Breast epithelium (tissue), 4 donors: ENCODE measurements at regions not wholly inside any gene's neighbourhood (a gene's known extent, or its start where the extent isn't known, plus 50 kb on each side); places are given as distances from the start of the nearest gene placed in this dataset.
"Not testable (repeated sequence)": the region's sequence is repeated elsewhere in the genome, so short reads cannot be mapped to it uniquely, and the experiment has no call there.

Experiments used
- DNase-seq, 2 donors: peaks; one replicate each; pipeline ENCODE4 v3.0.0-alpha.2; 2019; ENCODE audit warnings: low spot score in 2 of 2
- H3K27ac ChIP-seq, 2 donors: fragments of 200-600 bp; sonication (generic) in 1 of 2; one replicate each; pipeline ENCODE4 v1.5.1; 2016 to 2019; ENCODE audit warnings: mild to moderate bottlenecking in 1 of 2
- H3K27me3 ChIP-seq, 2 donors: fragments of 200-600 bp; sonication (generic) in 1 of 2; one replicate each; pipeline versions ENCODE4 v1.5.1 to v1.6.0; 2017 to 2019; ENCODE audit warnings: control low read depth in 1 of 2, mild to moderate bottlenecking in 1 of 2
- H3K36me3 ChIP-seq: fragments of 200-600 bp; one replicate; pipeline ENCODE4 v1.5.1; 2019
- H3K4me1 ChIP-seq, 2 donors: fragments of 200-600 bp; sonication (generic); one replicate each; pipeline ENCODE4 v1.5.1; 2016 to 2019; ENCODE audit warnings: control low read depth in 1 of 2
- H3K4me3 ChIP-seq, 3 donors: fragments of 200-600 bp; sonication (generic); 1 replicate in 2 of 3; 2 replicates in 1 of 3; pipeline ENCODE4 v1.5.1; 2016 to 2019; ENCODE audit warnings: mild to moderate bottlenecking in 3 of 3, moderate library complexity in 2 of 3
- H3K9me3 ChIP-seq, 2 donors: fragments of 200-600 bp; sonication (generic) in 1 of 2; one replicate each; pipeline ENCODE4 v1.5.1; 2016 to 2019; ENCODE audit warnings: control low read depth in 1 of 2
- POLR2A ChIP-seq: fragments of 450-650 bp; IDR thresholded peaks from one replicate; pipeline ENCODE4 v1.6.1; 2016; ENCODE audit warnings: antibody characterized with exemption, mild to moderate bottlenecking, moderate library complexity
- POLR2AphosphoS5 ChIP-seq, 3 donors: sonication (generic); formaldehyde crosslinking; IDR thresholded peaks; one replicate each; pipeline ENCODE4 v1.6.1; 2017; ENCODE audit warnings: antibody characterized with exemption in 3 of 3
- intact Hi-C: fragments of 100-400 bp; cut with DNase I; formaldehyde crosslinking; loops from one replicate; pipeline ENCODE4 v1.15.1; 2023; ENCODE audit warnings: low total_unique reads
- TF ChIP-seq, protein P1 (sequence below), 3 donors: fragments of 450-650 bp; IDR thresholded peaks; one replicate each; pipeline ENCODE4 v1.5.1; 2016 to 2017; ENCODE audit warnings: antibody characterized with exemption in 3 of 3, mild to moderate bottlenecking in 3 of 3, moderate library complexity in 3 of 3

DNA sequence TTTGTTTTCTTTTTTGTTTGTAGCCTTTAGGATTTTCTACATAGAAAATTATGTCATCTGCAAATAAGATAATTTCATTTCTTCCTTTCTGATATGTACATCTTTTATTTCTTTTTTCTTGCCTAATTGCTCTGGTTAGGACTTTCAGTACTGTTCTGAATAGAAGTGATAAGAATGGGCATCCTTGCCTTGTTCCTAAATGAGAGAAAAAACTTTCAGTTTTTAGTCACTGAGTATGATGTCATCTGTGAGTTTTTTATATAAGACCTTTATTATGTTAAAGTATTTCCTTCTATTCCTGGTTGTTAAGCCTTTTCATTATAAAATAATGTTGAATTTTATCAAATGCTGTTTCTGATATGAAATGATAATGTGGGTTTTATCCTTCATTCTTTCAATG, 76.0 kb upstream of the SLC35F3 start:
- Histone ChIP-seq H3K36me3 (no peaks in the 10 kb centered on the region), H3K9me3 (peaks cover 0 to 28% of the 10 kb centered on the region in 2 donors), H3K27me3 (no peaks in the 10 kb centered on the region), H3K27ac (no peak overlapping the region), H3K4me3 (no peak overlapping the region), H3K4me1 (no peaks in the 10 kb centered on the region)
- no peak for TF ChIP-seq POLR2A
- no peak for TF ChIP-seq POLR2AphosphoS5 (IDR thresholded peaks at IDR 0.05)
- TF ChIP-seq, protein P1, sequence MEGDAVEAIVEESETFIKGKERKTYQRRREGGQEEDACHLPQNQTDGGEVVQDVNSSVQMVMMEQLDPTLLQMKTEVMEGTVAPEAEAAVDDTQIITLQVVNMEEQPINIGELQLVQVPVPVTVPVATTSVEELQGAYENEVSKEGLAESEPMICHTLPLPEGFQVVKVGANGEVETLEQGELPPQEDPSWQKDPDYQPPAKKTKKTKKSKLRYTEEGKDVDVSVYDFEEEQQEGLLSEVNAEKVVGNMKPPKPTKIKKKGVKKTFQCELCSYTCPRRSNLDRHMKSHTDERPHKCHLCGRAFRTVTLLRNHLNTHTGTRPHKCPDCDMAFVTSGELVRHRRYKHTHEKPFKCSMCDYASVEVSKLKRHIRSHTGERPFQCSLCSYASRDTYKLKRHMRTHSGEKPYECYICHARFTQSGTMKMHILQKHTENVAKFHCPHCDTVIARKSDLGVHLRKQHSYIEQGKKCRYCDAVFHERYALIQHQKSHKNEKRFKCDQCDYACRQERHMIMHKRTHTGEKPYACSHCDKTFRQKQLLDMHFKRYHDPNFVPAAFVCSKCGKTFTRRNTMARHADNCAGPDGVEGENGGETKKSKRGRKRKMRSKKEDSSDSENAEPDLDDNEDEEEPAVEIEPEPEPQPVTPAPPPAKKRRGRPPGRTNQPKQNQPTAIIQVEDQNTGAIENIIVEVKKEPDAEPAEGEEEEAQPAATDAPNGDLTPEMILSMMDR (IDR thresholded peaks at IDR 0.05) = no peak
- no peak for DNase-seq
- intact Hi-C loops = no loop called here

DNA sequence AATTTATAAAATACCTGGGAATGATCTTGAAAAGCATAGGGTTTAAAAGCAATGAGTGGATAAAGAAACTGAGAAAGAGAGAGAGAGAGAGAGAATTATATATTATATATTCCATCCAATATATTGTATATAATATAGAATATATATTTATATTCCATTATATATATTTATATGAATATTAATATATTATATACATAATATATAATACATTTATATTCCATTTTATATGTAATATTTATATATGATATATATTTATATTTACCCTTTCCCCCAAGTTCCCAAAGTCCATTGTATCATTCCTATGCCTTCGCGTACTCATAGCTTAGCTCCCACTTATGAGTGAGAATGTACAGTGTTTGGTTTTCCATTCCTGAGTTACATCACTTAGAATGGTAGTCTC, 69.9 kb upstream of the SLC35F3 start:
- Histone ChIP-seq H3K27me3 (no peaks in the 10 kb centered on the region), H3K9me3 (peaks cover 0 to 21% of the 10 kb centered on the region in 2 donors), H3K4me1 (no peaks in the 10 kb centered on the region), H3K36me3 (no peaks in the 10 kb centered on the region), H3K27ac (no peak overlapping the region), H3K4me3 (no peak overlapping the region)
- DNase-seq = no peak
- TF ChIP-seq, protein P1 (IDR thresholded peaks at IDR 0.05) = no peak
- TF ChIP-seq POLR2AphosphoS5 (IDR thresholded peaks at IDR 0.05) (no peak), POLR2A (no peak)
- intact Hi-C loops = no loop called here

DNA sequence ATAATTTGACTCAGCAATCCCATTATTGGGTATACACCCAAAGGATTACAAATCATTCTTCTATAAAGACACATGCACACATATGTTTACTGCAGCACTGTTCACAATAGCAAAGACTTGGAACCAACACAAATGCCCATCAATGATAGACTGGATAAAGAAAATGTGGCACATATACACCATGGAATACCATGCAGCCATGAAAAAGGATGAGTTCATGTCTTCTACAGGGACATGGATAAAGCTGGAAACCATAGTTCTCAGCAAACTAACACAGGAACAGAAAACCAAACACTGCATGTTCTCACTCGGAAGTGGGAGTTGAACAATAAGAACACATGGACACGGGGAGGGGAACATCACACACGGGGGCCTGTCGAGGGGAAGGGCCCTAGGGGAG, 66.3 kb upstream of the SLC35F3 start:
- H3K9me3 ChIP-seq, H3K27ac ChIP-seq, H3K36me3 ChIP-seq, H3K27me3 ChIP-seq, H3K4me1 ChIP-seq, DNase-seq, H3K4me3 ChIP-seq, intact Hi-C loops: not testable (repeated sequence)

DNA sequence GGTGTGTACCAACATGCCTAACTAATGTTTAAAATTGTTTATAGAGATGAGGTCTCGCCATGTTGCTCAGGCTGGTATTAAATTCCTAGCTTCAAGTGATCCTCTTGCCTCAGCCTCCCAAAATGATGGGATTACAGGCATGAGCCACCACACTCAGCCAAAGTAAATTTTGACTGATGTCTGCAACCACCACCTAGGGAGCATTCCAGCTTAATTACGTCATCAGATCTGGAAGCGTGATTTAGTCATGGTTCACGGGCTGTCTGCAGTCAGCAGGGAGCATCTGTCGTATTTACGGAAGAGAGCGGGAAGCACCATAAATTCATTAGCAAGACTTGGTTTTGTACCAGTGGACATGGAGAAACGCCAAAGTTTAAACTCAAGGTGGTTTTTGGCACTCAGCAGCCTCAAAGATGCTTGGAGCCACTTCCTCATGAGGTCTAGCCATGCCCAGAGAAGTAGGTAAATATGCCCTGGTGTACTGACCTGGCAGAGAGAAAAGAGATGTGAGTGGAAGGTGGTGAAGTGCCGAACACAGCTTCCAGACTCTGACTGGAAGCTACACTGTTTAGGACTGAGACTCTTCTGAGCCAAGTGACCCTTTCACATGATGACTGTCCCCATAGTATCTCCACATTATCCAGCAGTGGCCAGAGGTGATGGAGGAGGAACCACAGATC, 60.8 kb upstream of the SLC35F3 start:
- no peaks in the 10 kb centered on the region for H3K27me3 ChIP-seq
- no peak for DNase-seq
- no peak overlapping the region for H3K27ac ChIP-seq
- no peaks in the 10 kb centered on the region for H3K36me3 ChIP-seq
- TF ChIP-seq, protein P1 (IDR thresholded peaks at IDR 0.05) = no peak
- TF ChIP-seq POLR2AphosphoS5 (IDR thresholded peaks at IDR 0.05) = no peak
- no peak for TF ChIP-seq POLR2A
- intact Hi-C loops = no loop called here
- H3K4me3 ChIP-seq = no peak overlapping the region
- H3K4me1 ChIP-seq = no peaks in the 10 kb centered on the region
- H3K9me3 ChIP-seq = no peaks in the 10 kb centered on the region

DNA sequence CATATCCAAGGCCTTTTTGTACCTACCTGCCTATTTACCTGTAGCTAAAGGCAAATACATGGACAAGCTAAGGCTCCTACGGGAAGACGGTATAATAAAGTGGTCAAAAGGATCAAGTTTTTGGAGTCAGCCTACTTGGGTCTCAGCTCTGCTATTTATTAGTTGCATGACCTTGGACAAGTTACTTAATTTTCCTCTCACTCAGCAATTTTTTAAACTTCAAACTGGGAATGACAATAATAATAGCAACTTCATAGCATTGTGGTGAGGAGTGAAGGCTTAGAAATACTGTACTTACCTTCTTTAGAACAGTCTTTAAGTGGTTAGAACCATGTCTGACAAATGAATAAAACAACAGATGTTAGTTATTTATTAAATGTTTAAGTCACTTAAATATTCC, 60.2 kb upstream of the SLC35F3 start:
- H3K27me3 ChIP-seq = no peaks in the 10 kb centered on the region
- no peaks in the 10 kb centered on the region for H3K9me3 ChIP-seq
- no peak for DNase-seq
- no peak overlapping the region for H3K4me3 ChIP-seq
- intact Hi-C loops = no loop called here
- H3K36me3 ChIP-seq = no peaks in the 10 kb centered on the region
- no peak overlapping the region for H3K27ac ChIP-seq
- no peaks in the 10 kb centered on the region for H3K4me1 ChIP-seq
- TF ChIP-seq, protein P1 (IDR thresholded peaks at IDR 0.05) = no peak
- no peak for TF ChIP-seq POLR2AphosphoS5 (IDR thresholded peaks at IDR 0.05)
- TF ChIP-seq POLR2A = no peak

DNA sequence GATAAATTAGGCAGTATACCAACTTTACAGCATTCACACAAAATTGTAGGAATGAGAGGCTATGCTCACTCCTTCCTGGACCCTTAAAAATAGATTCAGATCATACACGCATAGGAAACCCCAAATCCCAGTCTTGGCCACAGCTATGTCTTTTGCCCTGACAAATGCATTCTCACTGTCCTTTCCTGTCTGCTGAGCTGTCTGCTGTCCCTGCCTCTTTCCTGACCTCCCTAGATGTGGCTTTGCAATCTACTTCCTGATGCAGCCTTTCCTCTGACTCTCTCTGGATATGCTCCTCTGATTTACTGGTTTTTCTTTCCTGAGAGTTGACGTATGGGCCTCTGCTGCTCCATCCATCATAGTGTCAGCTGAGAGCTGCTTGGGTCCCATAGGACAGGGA, 59.8 kb upstream of the SLC35F3 start:
- Histone ChIP-seq H3K27me3 (no peaks in the 10 kb centered on the region), H3K36me3 (no peaks in the 10 kb centered on the region), H3K27ac (no peak overlapping the region), H3K4me1 (no peaks in the 10 kb centered on the region), H3K4me3 (no peak overlapping the region), H3K9me3 (no peaks in the 10 kb centered on the region)
- intact Hi-C loops = no loop called here
- TF ChIP-seq, protein P1 (IDR thresholded peaks at IDR 0.05) = no peak
- TF ChIP-seq POLR2A (no peak), POLR2AphosphoS5 (IDR thresholded peaks at IDR 0.05) (no peak)
- no peak for DNase-seq
